HepG2 (cell line): ENCODE measurements at regions not wholly inside any gene's neighbourhood (a gene's known extent, or its start where the extent isn't known, plus 50 kb on each side); places are given as distances from the start of the nearest gene placed in this dataset.

ENCODE experiments used
- ATAC-seq: fragments of 200-7000 bp; cut with Tn5 transposase; 3 replicates; pipeline ENCODE4 v1.9.1; 2020; ENCODE audit warnings: mild to moderate bottlenecking, moderate library complexity
- BruUV-seq: library from RNA; stranded (reverse); fragments of 400-500 nt; replicated peaks from 2 replicates; lab custom pipeline; 2021; lab: Mats Ljungman, UMichigan
- CTCF ChIA-PET: fragments of 300-600 bp; formaldehyde crosslinking; extraction: SDS; loops from one replicate; lab custom pipeline; 2021; ENCODE audit warnings: low total read pairs, inconsistent platforms, low intra/inter-chr PET ratio; lab: Yijun Ruan, JAX
- POLR2A ChIA-PET: fragments of 350-600 bp; sonication (Branson Sonifier 250); formaldehyde crosslinking; loops from one replicate; lab custom pipeline; 2020; ENCODE audit warnings: antibody characterized with exemption, inconsistent platforms; lab: Yijun Ruan, JAX
- DNase-seq: peaks from one replicate; pipeline ENCODE4 v3.0.0-alpha.2; 2015; ENCODE audit warnings: low spot score
- FAIRE-seq: peaks from 3 replicates; lab custom pipeline; 2011; peaks lifted over from hg19 to GRCh38; lab: Jason Lieb, UNC
- H2AFZ ChIP-seq: one replicate; pipeline ENCODE4 v1.6.1; 2011; ENCODE audit warnings: low read length, inconsistent platforms
- H3K27ac ChIP-seq: fragments of 300-600 bp; 3 replicates; pipeline ENCODE4 v1.8.0; 2011; ENCODE audit warnings: mixed run types, mild to moderate bottlenecking, mixed read lengths, low read length, inconsistent platforms; ENCODE audit not compliant: insufficient read depth; ENCODE audit errors: extremely low read length
- H3K27me3 ChIP-seq, 2 experiments: fragments of 200-600 bp in 1 of 2; 2 replicates in 1 of 2; 3 replicates in 1 of 2; pipeline versions ENCODE4 v1.6.0 to v1.8.0; 2011; ENCODE audit warnings: low read length in 2 of 2, mild to moderate bottlenecking in 2 of 2, moderate library complexity in 2 of 2, inconsistent platforms in 1 of 2; ENCODE audit not compliant: insufficient read depth in 2 of 2, control insufficient read depth in 1 of 2
- H3K36me3 ChIP-seq, 2 experiments: fragments of 200-600 bp in 1 of 2; replicated peaks in 1 of 2; 2 replicates in 1 of 2; 3 replicates in 1 of 2; pipeline versions ENCODE4 v1.5.1 to v1.8.0; 2011; ENCODE audit warnings: low read length in 2 of 2, inconsistent platforms in 1 of 2; ENCODE audit not compliant: insufficient read depth in 2 of 2, control insufficient read depth in 1 of 2
- H3K4me1 ChIP-seq: 2 replicates; pipeline ENCODE4 v1.5.1; 2012; ENCODE audit warnings: low read length, inconsistent platforms; ENCODE audit not compliant: insufficient read depth
- H3K4me2 ChIP-seq: 2 replicates; pipeline ENCODE4 v1.6.0; 2011; ENCODE audit warnings: low read depth, low read length, inconsistent platforms
- H3K4me3 ChIP-seq, 3 experiments: fragments of 200-600 bp in 1 of 3; sonication (generic), shearing (Covaris generic) in 1 of 3; replicated peaks in 1 of 3; 2 replicates each; pipeline ENCODE4 v1.5.1; 2011 to 2016; ENCODE audit warnings: low read length in 3 of 3, inconsistent platforms in 2 of 3, low read depth in 2 of 3, mild to moderate bottlenecking in 2 of 3, control low read depth in 1 of 3, mixed read lengths in 1 of 3; ENCODE audit not compliant: insufficient read depth in 1 of 3
- H3K79me2 ChIP-seq: one replicate; pipeline ENCODE4 v1.6.1; 2011; ENCODE audit warnings: low read length, inconsistent platforms; ENCODE audit not compliant: insufficient read depth
- H3K9ac ChIP-seq: 2 replicates; pipeline ENCODE4 v1.6.0; 2011; ENCODE audit warnings: mild to moderate bottlenecking, low read depth, low read length, inconsistent platforms; ENCODE audit not compliant: insufficient read depth
- H3K9me3 ChIP-seq: 2 replicates; pipeline ENCODE4 v1.5.1; 2012; ENCODE audit warnings: mild to moderate bottlenecking, low read length
- H4K20me1 ChIP-seq: 2 replicates; pipeline ENCODE4 v1.6.0; 2011; ENCODE audit warnings: inconsistent platforms, mild to moderate bottlenecking, low read length, moderate library complexity; ENCODE audit not compliant: insufficient read depth
- AGO2 ChIP-seq: fragments of 200-400 bp; formaldehyde crosslinking; optimal IDR thresholded peaks from 2 replicates; pipeline ENCODE3; 2017; ENCODE audit warnings: mild to moderate bottlenecking, low read depth, low read length, moderate library complexity
- ATAD3A ChIP-seq: sonication (generic); formaldehyde crosslinking; IDR thresholded peaks from 2 replicates; pipeline ENCODE4 v1.4.0; 2020; ENCODE audit warnings: missing genetic modification reagents
- E2F1 ChIP-seq: sonication (generic); formaldehyde crosslinking; IDR thresholded peaks from 2 replicates; pipeline ENCODE4 v1.5.0; 2020; ENCODE audit warnings: missing genetic modification reagents
- PITX1 ChIP-seq: sonication (generic); formaldehyde crosslinking; IDR thresholded peaks from 2 replicates; pipeline ENCODE4 v1.5.1; 2020; ENCODE audit warnings: mild to moderate bottlenecking, missing genetic modification reagents
- RERE ChIP-seq: IDR thresholded peaks from 2 replicates; pipeline ENCODE4 v1.6.1; 2016; ENCODE audit warnings: low read depth, missing genetic modification reagents, missing compliant biosample characterization
- RORA ChIP-seq: sonication (generic); formaldehyde crosslinking; IDR thresholded peaks from 2 replicates; pipeline ENCODE4 v1.5.0; 2020; ENCODE audit warnings: mild to moderate bottlenecking, missing genetic modification reagents, moderate library complexity
- SCMH1 ChIP-seq: sonication (generic); formaldehyde crosslinking; IDR thresholded peaks from 2 replicates; pipeline ENCODE4 v1.9.0; 2021; ENCODE audit warnings: missing genetic modification reagents, mild to moderate bottlenecking, borderline replicate concordance
- U2AF1 ChIP-seq: fragments of 200-400 bp; formaldehyde crosslinking; optimal IDR thresholded peaks from 2 replicates; pipeline ENCODE3; 2017; ENCODE audit warnings: mild to moderate bottlenecking, low read depth, low read length
- U2AF2 ChIP-seq: fragments of 200-400 bp; formaldehyde crosslinking; IDR thresholded peaks from 2 replicates; pipeline ENCODE4 v1.6.1; 2017; ENCODE audit warnings: low read depth, mild to moderate bottlenecking, low read length
- ZNF512B ChIP-seq: sonication (generic); formaldehyde crosslinking; IDR thresholded peaks from 2 replicates; pipeline ENCODE4 v1.5.1; 2020; ENCODE audit warnings: missing genetic modification reagents, mild to moderate bottlenecking, borderline replicate concordance
- ZNF672 ChIP-seq: sonication (generic); formaldehyde crosslinking; IDR thresholded peaks from 2 replicates; pipeline ENCODE4 v1.8.1; 2022; ENCODE audit warnings: missing genetic modification reagents
- ZNF737 ChIP-seq: sonication (generic); formaldehyde crosslinking; IDR thresholded peaks from 2 replicates; pipeline ENCODE4 v1.5.0; 2020; ENCODE audit warnings: missing genetic modification reagents, mild to moderate bottlenecking, borderline replicate concordance
- ZSCAN22 ChIP-seq: sonication (generic); formaldehyde crosslinking; IDR thresholded peaks from 2 replicates; pipeline ENCODE4 v1.4.0; 2020; ENCODE audit warnings: mild to moderate bottlenecking, missing genetic modification reagents
- WGBS: methylation state at CpG from one replicate; pipeline ENCODE4 v1.1.6; 2017; ENCODE audit warnings: low lambda C conversion rate; 5-methylcytosine and 5-hydroxymethylcytosine counted together
- in situ Hi-C: cut with HindIII; loops from 2 replicates; pipeline ENCODE4 v1.10.0; 2017; ENCODE audit warnings: low pct_unique_long_range_greater_than_20kb; ENCODE audit not compliant: extremely low pct_ligation_motif_present
- intact Hi-C: fragments of 100-400 bp; cut with micrococcal nuclease; formaldehyde crosslinking; loops from one replicate; pipeline ENCODE4 v1.10.0; 2022; ENCODE audit not compliant: unreplicated experiment

- H3K27me3 ChIP-seq: no peaks in the 10 kb centered on the region
- no peak for DNase-seq
- H3K79me2 ChIP-seq: no peaks in the 10 kb centered on the region
- no peak overlapping the region for H3K9ac ChIP-seq
- H3K9me3 ChIP-seq: peaks cover 86% of the 10 kb centered on the region
- no peak for ATAC-seq
- no TSS peak for BruUV-seq
- in situ Hi-C loops (no loop called here), intact Hi-C loops (no loop called here)
- POLR2A ChIA-PET: no interaction called here
- no peak overlapping the region for H3K27ac ChIP-seq
- CTCF ChIA-PET: no interaction called here
- H3K4me2 ChIP-seq: no peak overlapping the region
- H4K20me1 ChIP-seq: no peaks in the 10 kb centered on the region
- FAIRE-seq: no peak
- no peaks in the 10 kb centered on the region for H3K4me1 ChIP-seq
- H2AFZ ChIP-seq: no peak overlapping the region
- no peak overlapping the region for H3K4me3 ChIP-seq
- WGBS: 18% methylated on average over 5 of the region's 5 CpGs
- no peaks in the 10 kb centered on the region for H3K36me3 ChIP-seq
- no peak for TF ChIP-seq U2AF1
- no peak for TF ChIP-seq ZNF512B (CRISPR knock-in tag)
- no peak for TF ChIP-seq ZSCAN22 (CRISPR knock-in tag)
- no peak for TF ChIP-seq ZNF737 (CRISPR knock-in tag)
- no peak for TF ChIP-seq E2F1 (CRISPR knock-in tag)
- no peak for TF ChIP-seq AGO2
- TF ChIP-seq RORA (CRISPR knock-in tag): no peak
- no peak for TF ChIP-seq ATAD3A (CRISPR knock-in tag)
- no peak for TF ChIP-seq RERE (CRISPR knock-in tag)
- no peak for TF ChIP-seq U2AF2
- no peak for TF ChIP-seq SCMH1
- no peak for TF ChIP-seq PITX1 (CRISPR knock-in tag)
- TF ChIP-seq ZNF672: no peak
Observed at GRCh38 chr10:108230478-108231170, 1066.1 kb upstream of the SORCS1 start.
